RPMI8226 (cell line): ENCODE measurements at regions not wholly inside any gene's neighbourhood (a gene's known extent, or its start where the extent isn't known, plus 50 kb on each side); places are given as distances from the start of the nearest gene placed in this dataset.
"Not testable (repeated sequence)": the region's sequence is repeated elsewhere in the genome, so short reads cannot be mapped to it uniquely, and the experiment has no call there.

Source experiments
- DNase-seq: peaks from one replicate; pipeline ENCODE4 v3.0.0-alpha.2; 2015

DNA sequence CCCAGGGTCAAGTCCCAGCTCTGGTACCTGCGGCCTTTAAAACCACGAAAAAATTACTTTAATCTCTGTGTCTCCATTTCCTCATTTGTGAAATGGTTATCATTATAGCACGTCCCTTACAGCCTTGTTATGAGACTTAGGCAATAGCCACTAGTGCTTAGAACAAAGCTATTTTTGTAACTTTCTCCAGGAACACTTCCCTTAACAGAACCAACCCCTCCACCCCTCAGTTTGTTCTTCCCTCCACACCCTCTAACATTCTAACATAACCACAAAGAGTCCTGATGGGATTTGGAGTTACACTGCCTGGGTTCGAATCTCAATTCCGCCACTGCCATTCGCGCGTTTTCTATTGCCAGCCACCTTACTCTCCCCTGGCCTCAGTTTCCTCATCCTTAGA lies 2777.4 kb upstream of the TPTE start:
- not testable (repeated sequence) for DNase-seq

DNA sequence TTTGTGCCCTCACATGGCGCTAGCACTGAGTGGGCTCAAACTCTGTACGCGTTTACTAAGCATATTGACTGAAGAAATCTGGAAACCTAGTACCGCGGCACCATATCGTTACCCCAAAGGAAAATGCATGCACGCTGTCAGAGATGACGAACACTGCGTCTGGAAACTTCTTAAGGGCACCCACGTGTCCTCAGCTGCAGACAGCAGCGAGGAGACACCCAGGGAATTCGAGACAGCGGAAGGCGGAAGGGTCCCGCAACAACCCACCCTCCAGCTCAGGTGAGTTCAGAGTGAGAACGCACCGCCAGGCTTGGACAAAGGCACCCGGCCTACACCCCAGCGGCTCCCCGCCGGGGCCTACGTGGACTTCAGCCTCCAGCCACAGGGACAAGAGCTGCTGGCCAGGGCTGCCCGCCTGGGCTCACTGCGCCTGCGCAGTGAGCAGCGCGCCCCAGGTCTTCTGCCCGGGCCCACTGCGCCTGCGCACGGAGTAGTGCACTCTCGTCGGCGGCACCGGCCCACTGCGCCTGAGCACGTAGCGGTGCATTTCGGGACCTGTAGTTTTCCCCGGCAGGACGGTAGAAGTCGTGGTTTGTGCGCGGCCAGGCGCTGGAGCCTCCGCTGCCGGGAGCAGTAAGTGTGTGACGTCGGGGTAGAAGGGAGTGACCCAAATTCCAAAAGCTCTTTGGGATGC lies 2776.8 kb upstream of the TPTE start:
- not testable (repeated sequence) for DNase-seq

DNA sequence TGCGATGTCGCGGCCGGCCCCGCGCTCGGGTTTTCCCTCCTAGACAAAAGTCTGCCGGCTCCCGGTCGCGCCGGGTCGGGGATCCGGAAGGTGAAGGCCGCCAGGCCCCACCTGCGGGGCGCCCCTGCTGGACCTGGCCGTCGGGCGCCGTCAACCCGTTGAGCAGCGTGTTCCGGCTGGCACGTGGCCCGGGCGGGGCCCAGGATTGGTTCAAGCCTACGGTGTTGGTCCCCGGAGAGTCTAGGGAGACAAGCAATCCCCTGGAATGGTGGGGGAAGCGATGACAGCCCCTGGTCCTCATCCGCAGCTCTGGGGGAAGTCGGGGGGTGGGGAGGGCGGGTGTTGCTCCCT lies 2776.3 kb upstream of the TPTE start:
- not testable (repeated sequence) for DNase-seq

DNA sequence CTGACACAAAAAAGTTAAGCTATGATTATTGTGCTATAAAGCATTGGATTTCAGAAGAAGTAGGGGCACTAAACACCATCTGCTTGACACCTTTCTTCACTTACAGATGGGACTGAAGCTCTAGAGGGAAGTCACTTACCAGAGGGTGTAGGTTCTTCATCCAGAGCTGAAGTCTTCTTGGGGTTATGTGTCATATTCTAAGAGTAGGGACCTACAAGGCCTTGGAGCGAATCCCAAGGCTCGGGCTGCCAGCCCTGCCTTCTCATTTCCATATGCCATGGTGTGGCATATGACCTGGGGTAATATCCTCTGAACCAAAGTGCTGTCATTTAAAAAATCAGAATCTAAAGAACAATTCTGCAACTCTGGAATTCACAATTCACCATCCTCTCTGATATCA lies 2773.4 kb upstream of the TPTE start:
- DNase-seq = not testable (repeated sequence)

DNA sequence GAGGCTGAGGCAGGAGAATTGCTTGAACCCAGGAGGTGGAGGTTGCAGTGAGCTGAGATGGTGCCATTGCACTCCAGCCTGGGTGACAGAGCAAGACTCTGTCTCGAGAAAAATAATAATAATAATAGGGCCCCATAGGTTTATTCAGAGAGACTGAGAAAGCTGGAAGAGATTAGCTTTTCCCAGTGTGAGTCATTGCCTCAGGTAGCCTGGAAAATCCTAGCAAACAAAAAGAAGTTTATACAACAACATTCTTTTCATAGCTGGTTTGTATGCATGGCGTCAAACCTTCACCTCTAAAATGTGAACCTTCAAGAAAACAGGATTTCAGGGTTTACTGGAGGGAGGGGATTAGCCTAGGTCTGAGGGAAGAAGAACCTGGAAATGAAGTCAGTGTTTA lies 2768.8 kb upstream of the TPTE start:
- DNase-seq = not testable (repeated sequence)

DNA sequence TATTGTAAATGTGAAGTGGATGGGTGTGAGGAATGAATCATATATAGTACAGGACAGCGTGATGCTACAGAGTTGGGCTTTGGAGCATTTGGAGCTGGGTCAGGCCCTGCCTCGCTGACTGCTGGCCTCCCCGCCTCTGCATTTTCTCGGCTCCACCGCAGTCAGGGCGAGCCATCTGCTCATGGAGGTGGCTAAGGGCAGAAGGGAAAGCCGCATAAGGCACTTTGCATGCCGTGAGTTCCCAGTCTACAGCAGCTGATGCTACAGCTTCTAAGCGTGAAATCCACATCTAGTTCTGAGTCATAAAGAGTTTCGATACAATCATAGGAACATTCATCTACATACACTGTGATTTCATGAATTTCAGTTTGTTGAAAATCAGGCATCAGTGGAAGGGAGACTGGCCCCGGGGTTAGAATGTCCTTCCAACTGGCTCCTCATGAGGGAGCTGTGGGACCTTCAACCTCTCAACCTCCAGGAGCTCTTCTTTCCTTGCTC lies 2768.0 kb upstream of the TPTE start:
- DNase-seq = not testable (repeated sequence)

DNA sequence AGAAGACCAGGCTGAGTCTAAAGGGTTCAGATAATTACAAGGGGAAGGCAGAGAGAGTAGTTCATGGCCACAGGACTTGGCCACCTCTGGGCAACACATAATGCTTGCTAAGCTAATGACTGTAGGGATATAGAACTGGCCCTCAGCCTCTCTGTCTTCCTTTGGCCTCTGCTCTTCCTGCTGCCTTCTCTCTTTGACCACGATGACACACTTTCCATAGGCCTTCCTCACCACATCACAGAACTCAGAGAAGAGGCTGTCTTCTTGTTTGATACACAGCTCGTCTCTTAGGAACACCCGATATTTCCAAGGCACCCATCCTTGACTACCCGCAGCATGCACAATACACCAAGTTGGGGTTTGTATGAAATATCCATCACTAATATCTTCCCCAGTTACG lies 2751.4 kb upstream of the TPTE start:
- not testable (repeated sequence) for DNase-seq

DNA sequence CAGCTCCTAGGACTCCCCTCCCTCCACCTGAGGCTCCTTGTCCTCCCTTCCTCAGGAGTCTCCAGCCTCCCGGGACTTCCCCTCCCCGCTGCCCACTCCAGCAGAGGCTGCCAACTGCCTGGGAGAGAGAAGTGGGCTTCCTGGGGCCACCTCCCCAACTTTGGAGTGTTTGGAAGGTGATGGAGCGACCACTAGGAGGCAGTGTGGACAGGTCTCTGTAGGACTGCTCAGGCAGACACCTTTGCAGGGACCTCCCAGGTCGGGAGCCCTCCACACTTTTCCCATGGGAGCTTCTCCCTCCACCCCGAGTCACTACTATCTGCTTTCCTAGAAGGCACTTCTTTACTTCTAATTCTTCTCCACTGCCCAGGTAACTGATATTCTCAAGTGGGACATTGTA lies 2747.2 kb upstream of the TPTE start:
- DNase-seq = not testable (repeated sequence)

DNA sequence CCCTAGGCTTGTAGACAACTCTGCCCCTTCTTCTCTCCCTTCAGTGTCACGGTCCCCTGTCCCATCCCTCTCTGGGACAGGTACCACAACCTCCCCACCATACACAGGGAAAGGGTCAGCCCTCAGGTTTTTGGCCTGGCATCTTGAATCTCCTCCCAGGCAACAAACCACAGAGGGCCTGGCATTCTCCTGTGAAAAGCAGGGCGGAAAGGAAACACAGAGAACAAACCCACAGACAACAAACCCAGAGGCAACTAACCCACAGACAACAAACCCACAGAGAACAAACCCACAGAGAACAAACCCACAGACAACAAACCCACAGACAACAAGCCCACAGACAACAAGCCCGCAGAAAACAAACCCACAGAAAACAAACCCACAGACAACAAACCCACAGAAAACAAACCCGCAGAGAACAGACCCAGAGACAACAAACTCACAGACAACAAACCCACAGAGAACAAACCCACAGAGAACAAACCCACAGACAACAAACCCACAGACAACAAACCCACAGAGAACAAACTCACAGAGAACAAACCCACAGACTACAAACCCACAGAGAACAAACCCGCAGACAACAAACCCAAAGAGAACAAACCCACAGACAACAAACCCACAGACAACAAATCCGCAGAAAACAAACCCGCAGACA lies 2745.9 kb upstream of the TPTE start:
- DNase-seq = not testable (repeated sequence)

DNA sequence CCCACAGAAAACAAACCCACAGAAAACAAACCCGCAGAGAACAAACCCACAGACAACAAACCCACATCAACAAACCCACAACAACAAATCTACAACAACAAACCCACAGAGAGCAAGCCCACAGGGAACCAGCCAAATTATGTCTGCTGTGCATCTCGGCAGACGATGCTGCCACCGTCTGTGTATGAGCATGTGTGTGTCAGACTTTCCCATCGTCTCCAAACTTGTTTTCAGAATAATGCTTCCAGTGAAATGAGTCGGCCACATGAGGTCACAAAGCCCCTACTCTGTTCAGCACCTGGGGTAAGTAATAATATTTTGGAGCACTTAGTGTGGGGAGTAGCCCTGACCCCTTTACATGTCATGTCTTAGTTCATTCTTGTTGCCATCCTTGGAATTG lies 2745.3 kb upstream of the TPTE start:
- DNase-seq = not testable (repeated sequence)

DNA sequence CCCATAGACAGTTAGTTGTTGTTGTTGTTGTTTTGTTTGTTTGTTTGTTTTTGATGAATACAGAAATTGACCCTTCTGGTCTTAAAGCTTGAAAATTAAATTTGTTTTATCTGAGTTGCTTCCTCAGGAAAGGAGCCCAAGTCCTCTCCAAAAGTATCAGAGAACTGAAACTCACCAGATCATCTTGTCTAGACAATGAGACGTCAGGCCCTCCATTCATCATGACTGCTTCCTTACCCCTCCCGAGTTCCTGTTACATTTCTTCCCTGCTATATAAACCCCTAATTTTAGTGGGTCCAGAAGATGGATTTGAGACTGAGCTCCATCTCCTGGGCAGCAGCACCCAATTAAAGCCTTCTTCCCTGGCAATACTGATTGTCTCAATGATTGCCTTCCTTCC lies 2744.8 kb upstream of the TPTE start:
- DNase-seq = not testable (repeated sequence)

DNA sequence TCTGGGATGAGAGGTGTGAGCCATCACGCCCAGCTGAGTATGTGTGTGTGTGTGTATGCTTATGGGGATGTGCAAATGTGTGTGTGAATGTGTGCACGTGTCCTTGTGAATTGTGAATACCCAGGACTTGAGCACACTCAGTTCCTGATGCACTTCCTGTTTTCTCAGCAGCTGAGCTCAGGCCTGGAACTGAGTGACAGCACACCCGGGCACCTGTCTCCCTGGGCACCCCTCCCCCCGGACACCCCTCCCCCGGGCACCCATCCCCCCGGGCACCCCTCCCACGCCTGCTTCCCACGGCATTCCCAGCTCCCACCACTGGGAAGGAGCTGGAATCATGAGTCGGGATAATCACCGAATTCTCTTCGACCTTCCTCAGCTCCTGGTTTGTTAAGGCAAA lies 2744.1 kb upstream of the TPTE start:
- peak; percentile 0 for DNase-seq

DNA sequence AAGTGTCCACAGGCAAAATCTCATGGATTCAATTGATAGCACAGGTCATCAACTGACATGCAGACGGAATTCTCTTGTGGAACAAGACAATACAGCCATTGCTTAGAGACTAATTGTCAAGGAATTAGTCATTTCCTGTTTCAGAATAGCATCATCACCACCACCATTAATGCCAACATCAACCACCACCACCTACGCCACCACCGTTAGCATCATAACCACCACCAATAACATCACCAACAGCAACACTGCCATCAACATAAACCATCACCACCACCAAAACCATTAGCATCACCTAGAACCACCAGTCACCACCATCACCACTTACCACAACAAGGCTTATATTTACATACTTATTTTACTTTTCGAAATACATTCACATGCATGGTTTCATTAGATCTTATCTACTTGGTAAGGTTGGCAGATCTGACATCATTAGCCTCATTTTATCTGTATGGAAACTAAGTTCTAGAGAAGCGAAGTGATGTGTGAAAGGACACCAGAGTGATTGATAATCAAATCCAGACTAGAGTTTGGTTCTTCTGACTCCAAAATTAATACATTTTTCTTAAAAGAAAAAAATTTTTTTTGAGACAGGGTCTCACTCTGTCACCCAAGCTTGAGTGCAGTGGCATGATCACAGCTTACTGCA lies 2733.8 kb upstream of the TPTE start:
- not testable (repeated sequence) for DNase-seq

DNA sequence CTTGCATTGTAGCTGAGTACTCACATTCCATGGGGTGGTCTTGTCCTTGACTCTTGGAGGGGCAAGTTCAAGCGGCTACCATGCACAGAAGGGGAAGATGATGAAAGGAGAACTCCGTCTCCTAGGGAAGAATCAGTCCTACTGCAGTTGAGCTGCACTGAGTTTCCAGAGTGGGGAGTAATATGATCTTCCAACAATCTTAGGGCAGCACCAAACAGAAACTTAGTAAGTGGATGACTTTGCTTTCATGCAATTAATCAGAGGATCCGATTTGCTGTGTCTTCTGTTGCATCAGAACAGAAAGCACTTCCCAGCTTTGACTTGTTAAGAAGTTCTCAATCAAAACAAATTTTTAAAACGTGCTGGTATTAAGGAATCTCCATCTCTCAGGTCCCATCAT lies 2727.6 kb upstream of the TPTE start:
- not testable (repeated sequence) for DNase-seq

DNA sequence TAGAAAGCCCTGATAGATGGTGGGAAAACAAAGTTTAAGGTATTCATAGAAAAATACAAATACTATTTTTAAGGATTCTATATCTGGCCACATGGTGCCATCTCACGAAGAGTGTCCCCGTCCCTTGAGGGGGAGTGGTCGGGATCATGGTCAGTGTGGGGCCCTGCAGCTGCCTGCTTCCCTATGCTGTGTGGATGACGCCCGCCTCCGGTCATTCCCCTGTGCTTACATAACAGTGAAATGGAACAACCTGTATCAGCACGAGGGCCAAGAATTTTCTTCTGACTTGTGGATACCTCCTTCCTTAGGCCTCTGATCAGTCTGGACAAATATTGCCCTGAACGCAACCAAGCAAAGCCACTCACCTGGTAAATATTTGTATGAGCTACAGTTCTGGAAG lies 2724.1 kb upstream of the TPTE start:
- not testable (repeated sequence) for DNase-seq

DNA sequence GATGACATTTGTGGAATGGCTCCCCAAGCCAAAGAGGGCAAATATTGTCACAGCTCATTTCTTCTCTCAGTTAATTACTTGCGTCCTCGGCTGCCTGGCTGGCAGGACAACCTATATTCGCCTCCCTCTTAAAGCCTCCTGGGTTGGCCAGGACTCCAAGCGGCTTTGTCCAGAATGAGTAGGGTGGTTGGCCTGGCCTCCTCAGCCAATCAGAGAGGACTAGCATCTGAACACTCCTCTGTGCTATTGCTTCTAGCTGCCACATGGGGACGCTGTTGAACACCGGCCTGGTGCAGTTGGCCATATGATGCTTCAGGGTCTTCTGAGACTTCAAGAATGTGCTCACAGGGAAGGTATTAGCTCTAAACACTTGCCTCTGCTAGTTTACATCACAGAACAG lies 2722.9 kb upstream of the TPTE start:
- DNase-seq = not testable (repeated sequence)

DNA sequence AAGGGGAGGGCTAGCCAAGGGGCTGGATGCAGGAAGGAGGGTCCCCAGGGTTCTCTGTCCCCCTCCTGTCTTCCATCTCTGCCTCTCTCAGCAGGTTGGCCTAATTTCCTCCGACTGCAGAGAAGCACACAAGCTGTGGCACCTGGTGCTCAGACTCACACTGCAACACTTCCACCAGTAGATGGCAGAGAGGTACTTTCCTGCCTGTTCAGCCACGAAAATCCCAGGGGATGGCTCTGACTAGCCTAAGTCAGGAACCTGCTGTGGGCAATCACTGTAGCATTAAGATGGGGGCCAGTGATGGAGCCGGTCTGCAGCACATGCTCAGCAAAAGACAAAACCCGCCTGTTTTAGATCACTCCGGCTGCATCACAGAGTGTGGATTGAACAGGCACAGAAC lies 2721.7 kb upstream of the TPTE start:
- not testable (repeated sequence) for DNase-seq

DNA sequence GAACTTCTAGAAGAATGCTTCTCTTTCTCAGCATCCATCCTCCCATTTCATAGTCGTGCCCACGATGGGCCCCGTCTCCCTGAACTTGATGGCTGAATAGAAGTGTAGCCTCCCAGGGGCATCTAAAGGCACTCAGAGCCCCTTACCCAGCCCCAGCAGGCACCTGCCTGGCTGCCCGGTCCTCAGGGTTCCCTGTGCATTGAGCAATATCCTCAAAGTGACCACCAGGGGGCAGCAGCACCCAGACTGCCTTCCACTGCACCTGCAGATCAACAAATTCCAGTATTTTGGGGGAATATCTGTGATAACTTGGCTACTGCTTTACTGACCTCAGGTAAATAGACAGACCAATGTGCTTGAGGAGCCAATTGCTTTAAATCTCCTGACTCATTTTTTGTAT lies 2707.9 kb upstream of the TPTE start:
- DNase-seq = not testable (repeated sequence)

DNA sequence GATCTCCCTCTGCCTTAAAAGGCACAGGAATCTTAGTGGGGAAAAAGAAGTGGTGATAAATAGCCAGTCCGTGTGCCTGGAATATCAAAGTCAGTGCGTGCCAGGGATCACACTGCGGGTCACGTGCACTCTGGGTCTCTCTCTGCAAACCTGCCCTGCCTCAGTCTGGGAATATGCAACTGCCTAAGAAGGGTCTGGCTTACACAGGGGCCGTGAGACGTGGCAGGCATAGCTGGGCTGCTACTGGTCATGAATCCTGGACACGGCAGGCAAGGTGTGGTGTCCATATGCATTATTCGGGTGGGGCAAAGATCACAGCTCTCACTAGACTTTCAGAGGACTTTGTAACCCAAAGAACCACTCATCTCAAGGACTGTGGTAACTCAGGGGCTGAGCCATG lies 2704.4 kb upstream of the TPTE start:
- DNase-seq = not testable (repeated sequence)

DNA sequence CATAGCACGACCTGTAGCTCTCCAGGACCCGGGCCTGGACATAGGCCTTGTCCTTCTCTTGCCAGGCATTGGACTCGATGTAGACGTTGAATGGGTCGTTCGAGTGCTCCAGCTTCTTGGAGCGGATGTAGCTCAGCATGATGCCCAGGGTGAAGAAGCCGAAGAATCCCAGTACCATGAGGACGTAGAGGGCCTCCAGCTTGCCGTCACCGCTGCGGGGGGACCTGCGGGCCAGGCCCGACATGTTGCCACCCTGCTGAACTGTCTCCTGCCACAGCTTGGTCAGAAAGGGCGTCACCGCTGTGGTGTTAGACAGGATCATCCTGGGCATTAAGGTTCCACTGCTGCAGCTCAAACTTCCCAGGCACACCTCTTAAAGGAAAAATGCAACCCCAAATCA lies 2702.1 kb upstream of the TPTE start:
- DNase-seq = not testable (repeated sequence)

DNA sequence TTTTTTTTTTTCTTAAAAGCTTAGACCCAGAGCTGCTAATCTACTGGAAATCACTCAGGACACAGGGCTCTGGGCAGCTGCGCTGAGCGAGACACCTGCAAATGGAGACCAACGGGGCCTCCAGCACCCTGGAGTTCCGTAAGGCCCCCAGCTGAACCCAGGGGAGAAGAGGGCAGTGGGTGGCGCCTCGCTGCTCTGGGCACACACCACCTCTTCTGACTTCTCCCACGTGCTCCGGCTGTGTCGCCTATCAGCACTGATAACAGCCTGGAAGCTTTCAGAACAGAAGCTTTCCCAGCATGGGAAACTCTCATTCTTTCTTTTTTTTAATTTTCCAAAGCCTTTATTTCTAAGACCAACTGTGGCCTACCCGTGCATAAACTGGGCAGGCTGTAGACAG lies 2695.8 kb upstream of the TPTE start:
- DNase-seq = not testable (repeated sequence)

DNA sequence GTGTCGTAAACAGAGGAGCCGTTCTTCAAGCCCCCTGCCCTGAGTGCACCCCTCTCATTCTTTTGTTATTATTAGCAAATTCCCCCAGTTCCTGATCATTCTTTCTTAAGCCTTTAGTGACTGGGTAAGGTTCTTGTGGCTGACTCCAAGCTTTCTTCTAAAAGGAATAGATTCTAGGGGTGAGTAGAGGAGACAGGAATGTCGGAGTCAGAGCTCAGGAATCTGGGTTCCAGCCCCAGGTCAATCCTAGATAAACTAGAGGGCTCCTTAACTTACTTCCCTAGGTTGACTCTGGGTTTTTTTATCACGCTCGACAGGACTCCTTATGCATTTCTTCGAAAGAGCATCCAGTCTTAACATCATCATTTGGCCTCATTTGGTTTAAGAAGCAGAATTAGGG lies 2695.2 kb upstream of the TPTE start:
- DNase-seq = not testable (repeated sequence)

DNA sequence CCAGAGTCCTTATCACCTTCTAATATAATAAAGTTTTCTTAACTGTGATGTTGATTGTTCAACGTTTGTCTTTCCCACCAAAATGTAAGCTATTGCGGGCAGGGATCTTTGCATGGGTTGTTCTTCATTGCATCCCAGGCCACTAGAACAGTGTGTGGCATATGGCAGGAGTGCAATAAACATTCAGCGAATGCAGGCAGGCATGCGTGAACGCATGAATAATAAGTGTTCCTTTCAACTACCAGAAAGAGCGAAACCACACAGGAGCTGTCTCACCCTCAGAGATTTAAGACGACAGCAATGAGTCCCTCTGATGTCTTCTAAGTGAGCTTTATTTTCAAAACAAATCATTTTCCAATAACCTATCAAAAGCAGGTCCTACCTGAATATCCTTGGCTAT lies 2693.1 kb upstream of the TPTE start:
- DNase-seq = not testable (repeated sequence)

DNA sequence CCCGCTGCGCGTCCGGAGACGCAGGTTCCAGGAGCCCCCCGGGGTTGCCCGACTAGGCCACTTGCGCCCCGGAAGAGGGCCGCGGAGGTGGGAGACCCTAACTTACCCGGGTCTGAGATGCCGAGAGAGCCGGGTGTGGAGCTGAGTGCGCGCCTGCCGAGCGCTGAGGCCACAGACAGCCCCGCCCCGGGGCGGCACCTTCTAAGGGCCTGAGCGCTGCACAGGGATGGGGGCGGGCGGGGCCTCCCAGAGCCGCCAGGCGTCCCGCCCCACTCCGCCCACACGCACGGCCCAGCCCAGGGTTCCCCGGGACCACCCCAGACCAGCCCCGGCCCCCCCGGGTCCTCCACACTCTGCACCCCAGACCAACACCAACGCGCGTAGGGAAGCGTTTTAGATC lies 2692.0 kb upstream of the TPTE start:
- not testable (repeated sequence) for DNase-seq
